ENCODE measurements at regions not wholly inside any gene's neighbourhood (a gene's known extent, or its start where the extent isn't known, plus 50 kb on each side); places are given as distances from the start of the nearest gene placed in this dataset.

GRCh38 chr6:43972179-43972912, 154.9 kb downstream of the MRPL14 start:
- TF ChIP-seq CTCF (IDR thresholded peaks at IDR 0.05), result no peak
- Mint-ChIP-seq H3K4me1 (peaks cover 12% of the 10 kb centered on the region), H3K36me3 (peaks cover 0 to 2% of the 10 kb centered on the region in 2 donors), H3K4me3 (no peak overlapping the region), H3K27me3 (ENCODE audit: low read depth in 3 of 3) (peaks cover 6 to 16% (median 14%) of the 10 kb centered on the region in 3 donors), H3K9me3 (peaks cover 5 to 13% (median 9%) of the 10 kb centered on the region in 7 donors), H3K27ac (peak overlapping the region in 3 of 7 donors; percentile 15 to 51 (median 26))
- Histone ChIP-seq H3K4me3 (replicated peaks in 1 of 3; ENCODE audit: low read depth in 2 of 3, low read length in 3 of 3) (no peak overlapping the region), H3K9ac (ENCODE audit: insufficient read depth, low read length, poor library complexity, severe bottlenecking) (no peak overlapping the region), H3K4me1 (ENCODE audit: control insufficient read depth in 1 of 2, insufficient read depth in 2 of 2, low read length in 2 of 2) (peaks cover under 1 to 8% of the 10 kb centered on the region in 2 donors), H3K4me2 (replicated peaks; ENCODE audit: extremely low read depth, low read length, poor library complexity, severe bottlenecking) (no peak overlapping the region), H4K20me1 (ENCODE audit: insufficient read depth, low read length) (no peaks in the 10 kb centered on the region), H3K9me3 (replicated peaks in 1 of 2; ENCODE audit: control insufficient read depth in 1 of 2, insufficient read depth in 1 of 2, low read length in 2 of 2) (no peaks in the 10 kb centered on the region), H3K27ac (ENCODE audit: low read depth in 1 of 2, low read length in 2 of 2) (no peak overlapping the region), H3K36me3 (replicated peaks in 1 of 2; ENCODE audit: control insufficient read depth in 1 of 2, insufficient read depth in 2 of 2, low read length in 2 of 2) (no peaks in the 10 kb centered on the region), H2AFZ (ENCODE audit: insufficient read depth, low read depth, low read length, poor library complexity, severe bottlenecking) (no peak overlapping the region), H3K27me3 (ENCODE audit: control insufficient read depth in 2 of 2, insufficient read depth in 2 of 2, low read length in 2 of 2) (no peaks in the 10 kb centered on the region), H3K79me2 (ENCODE audit: insufficient read depth, low read length) (no peaks in the 10 kb centered on the region)
- no peak for DNase-seq
- intact Hi-C loops (cut with micrococcal nuclease), result loop anchor here in 1 of 2 donors (5.0 kb wide), 1 partner anchor 35 kb away; no protein-coding TSS in a partner anchor
- 94% methylated on average over 2 of the region's 6 CpGs for WGBS (ENCODE audit: insufficient coverage)

GRCh38 chr6:43971776-43972126, 155.5 kb downstream of the MRPL14 start:
- Mint-ChIP-seq H3K4me1 (peaks cover 8% of the 10 kb centered on the region), H3K27me3 (ENCODE audit: low read depth in 3 of 3) (peaks cover 6 to 14% (median 14%) of the 10 kb centered on the region in 3 donors), H3K4me3 (no peak overlapping the region), H3K36me3 (peaks cover 0 to 2% of the 10 kb centered on the region in 2 donors), H3K27ac (peak overlapping the region in 3 of 7 donors; percentile 8 to 57 (median 26)), H3K9me3 (peaks cover 5 to 13% (median 9%) of the 10 kb centered on the region in 7 donors)
- no peak overlapping the region for H2AFZ ChIP-seq (ENCODE audit: insufficient read depth, low read depth, low read length, poor library complexity, severe bottlenecking)
- H3K36me3 ChIP-seq (replicated peaks in 1 of 2; ENCODE audit: control insufficient read depth in 1 of 2, insufficient read depth in 2 of 2, low read length in 2 of 2), result no peaks in the 10 kb centered on the region
- peaks cover 0 to 4% of the 10 kb centered on the region in 2 donors for H3K4me1 ChIP-seq (ENCODE audit: control insufficient read depth in 1 of 2, insufficient read depth in 2 of 2, low read length in 2 of 2)
- no peak for TF ChIP-seq CTCF (IDR thresholded peaks at IDR 0.05)
- no peak overlapping the region for H3K4me3 ChIP-seq (replicated peaks in 1 of 3; ENCODE audit: low read depth in 2 of 3, low read length in 3 of 3)
- intact Hi-C loops (cut with micrococcal nuclease), result loop anchor here in 1 of 2 donors (5.0 kb wide), 1 partner anchor 36 kb away; no protein-coding TSS in a partner anchor
- H3K27me3 ChIP-seq (ENCODE audit: control insufficient read depth in 2 of 2, insufficient read depth in 2 of 2, low read length in 2 of 2), result no peaks in the 10 kb centered on the region
- H3K27ac ChIP-seq (ENCODE audit: low read depth in 1 of 2, low read length in 2 of 2), result no peak overlapping the region
- no CpG with 5 or more reads among the region's 2 CpGs for WGBS (ENCODE audit: insufficient coverage)
- H3K9ac ChIP-seq (ENCODE audit: insufficient read depth, low read length, poor library complexity, severe bottlenecking), result no peak overlapping the region
- H3K4me2 ChIP-seq (replicated peaks; ENCODE audit: extremely low read depth, low read length, poor library complexity, severe bottlenecking), result no peak overlapping the region
- no peaks in the 10 kb centered on the region for H3K79me2 ChIP-seq (ENCODE audit: insufficient read depth, low read length)
- no peak for DNase-seq
- no peaks in the 10 kb centered on the region for H4K20me1 ChIP-seq (ENCODE audit: insufficient read depth, low read length)
- H3K9me3 ChIP-seq (replicated peaks in 1 of 2; ENCODE audit: control insufficient read depth in 1 of 2, insufficient read depth in 1 of 2, low read length in 2 of 2), result no peaks in the 10 kb centered on the region

All from CD14-positive monocyte (primary cell).